Osteoblast (primary cell): ENCODE measurements at regions not wholly inside any gene's neighbourhood (a gene's known extent, or its start where the extent isn't known, plus 50 kb on each side); places are given as distances from the start of the nearest gene placed in this dataset.

Experiments
- DNase-seq: peaks from one replicate; pipeline ENCODE4 v3.0.0; 2011; ENCODE audit warnings: low spot score, mixed read lengths; ENCODE audit not compliant: insufficient read length; ENCODE audit errors: missing footprints
- H2AFZ ChIP-seq: 2 replicates; pipeline ENCODE4 v1.6.0; 2011; ENCODE audit warnings: mild to moderate bottlenecking, low read length
- H3K27ac ChIP-seq: 2 replicates; pipeline ENCODE4 v1.5.1; 2011; ENCODE audit warnings: mild to moderate bottlenecking, low read depth, low read length, moderate library complexity
- H3K27me3 ChIP-seq: 2 replicates; pipeline ENCODE4 v1.6.0; 2012; ENCODE audit warnings: mild to moderate bottlenecking, control low read depth, inconsistent platforms, low read length, moderate library complexity; ENCODE audit not compliant: insufficient read depth
- H3K36me3 ChIP-seq: 2 replicates; pipeline ENCODE4 v1.5.1; 2011; ENCODE audit warnings: mild to moderate bottlenecking, low read length, control low read depth, moderate library complexity; ENCODE audit not compliant: insufficient read depth
- H3K4me1 ChIP-seq: 2 replicates; pipeline ENCODE4 v1.5.1; 2011; ENCODE audit warnings: mild to moderate bottlenecking, low read length, control low read depth, moderate library complexity; ENCODE audit not compliant: insufficient read depth
- H3K4me2 ChIP-seq: 2 replicates; pipeline ENCODE4 v1.6.0; 2011; ENCODE audit warnings: mild to moderate bottlenecking, low read length; ENCODE audit not compliant: insufficient read depth
- H3K4me3 ChIP-seq: fragments of 200-600 bp; sonication (generic); 3 replicates; pipeline ENCODE4 v1.5.1; 2012; ENCODE audit warnings: mild to moderate bottlenecking, low read length, inconsistent platforms; ENCODE audit not compliant: insufficient read depth
- H3K79me2 ChIP-seq: 2 replicates; pipeline ENCODE4 v1.6.0; 2012; ENCODE audit warnings: mild to moderate bottlenecking, low read length, control low read depth, inconsistent platforms; ENCODE audit not compliant: insufficient read depth
- H3K9me3 ChIP-seq: 2 replicates; pipeline ENCODE4 v1.5.1; 2011; ENCODE audit warnings: low read depth, low read length, control low read depth
- H4K20me1 ChIP-seq: 2 replicates; pipeline ENCODE4 v1.6.0; 2012; ENCODE audit warnings: mild to moderate bottlenecking, low read length, control low read depth; ENCODE audit not compliant: insufficient read depth
- CTCF ChIP-seq: IDR thresholded peaks from 2 replicates; pipeline ENCODE4 v1.5.1; 2011; ENCODE audit warnings: mild to moderate bottlenecking, low read depth, low read length, moderate library complexity; ENCODE audit errors: extremely low read depth

GRCh38 chr12:67927324-67927723, 61.9 kb upstream of the IFNG-AS1 start:
- TF ChIP-seq CTCF = no peak
- Histone ChIP-seq H3K4me2 (no peak overlapping the region), H3K4me1 (no peaks in the 10 kb centered on the region), H3K4me3 (no peak overlapping the region), H3K9me3 (no peaks in the 10 kb centered on the region), H3K27me3 (no peaks in the 10 kb centered on the region), H4K20me1 (no peaks in the 10 kb centered on the region), H2AFZ (no peak overlapping the region), H3K79me2 (no peaks in the 10 kb centered on the region), H3K27ac (no peak overlapping the region), H3K36me3 (no peaks in the 10 kb centered on the region)
- DNase-seq = no peak

- Histone ChIP-seq H4K20me1 (no peaks in the 10 kb centered on the region), H3K4me3 (no peak overlapping the region), H3K4me1 (no peaks in the 10 kb centered on the region), H3K79me2 (no peaks in the 10 kb centered on the region), H3K9me3 (no peaks in the 10 kb centered on the region), H3K27me3 (no peaks in the 10 kb centered on the region), H3K4me2 (no peak overlapping the region), H2AFZ (peak overlapping the region; percentile 56), H3K27ac (no peak overlapping the region), H3K36me3 (no peaks in the 10 kb centered on the region)
- no peak for DNase-seq
- TF ChIP-seq CTCF = no peak
These were observed 61.4 kb upstream of the IFNG-AS1 start for GRCh38 chr12:67927815-67928214.

- Histone ChIP-seq H3K9me3 (no peaks in the 10 kb centered on the region), H3K4me2 (no peak overlapping the region), H3K4me3 (no peak overlapping the region), H4K20me1 (no peaks in the 10 kb centered on the region), H2AFZ (peak overlapping the region; percentile 10), H3K36me3 (no peaks in the 10 kb centered on the region), H3K4me1 (no peaks in the 10 kb centered on the region), H3K27ac (no peak overlapping the region), H3K79me2 (no peaks in the 10 kb centered on the region), H3K27me3 (no peaks in the 10 kb centered on the region)
- TF ChIP-seq CTCF = no peak
- peak; percentile 42 for DNase-seq
These were observed 60.4 kb upstream of the IFNG-AS1 start for GRCh38 chr12:67928621-67929383.

- Histone ChIP-seq H4K20me1 (no peaks in the 10 kb centered on the region), H3K4me3 (no peak overlapping the region), H3K36me3 (no peaks in the 10 kb centered on the region), H3K79me2 (no peaks in the 10 kb centered on the region), H3K4me2 (no peak overlapping the region), H3K4me1 (no peaks in the 10 kb centered on the region), H3K27me3 (no peaks in the 10 kb centered on the region), H2AFZ (peak overlapping the region; percentile 10), H3K9me3 (no peaks in the 10 kb centered on the region), H3K27ac (no peak overlapping the region)
- TF ChIP-seq CTCF = no peak
- DNase-seq = no peak
These were observed 59.9 kb upstream of the IFNG-AS1 start for GRCh38 chr12:67929384-67929772.
